ENCODE measurements at regions not wholly inside any gene's neighbourhood (a gene's known extent, or its start where the extent isn't known, plus 50 kb on each side); places are given as distances from the start of the nearest gene placed in this dataset.
"Not testable (repeated sequence)": the region's sequence is repeated elsewhere in the genome, so short reads cannot be mapped to it uniquely, and the experiment has no call there.

DNA sequence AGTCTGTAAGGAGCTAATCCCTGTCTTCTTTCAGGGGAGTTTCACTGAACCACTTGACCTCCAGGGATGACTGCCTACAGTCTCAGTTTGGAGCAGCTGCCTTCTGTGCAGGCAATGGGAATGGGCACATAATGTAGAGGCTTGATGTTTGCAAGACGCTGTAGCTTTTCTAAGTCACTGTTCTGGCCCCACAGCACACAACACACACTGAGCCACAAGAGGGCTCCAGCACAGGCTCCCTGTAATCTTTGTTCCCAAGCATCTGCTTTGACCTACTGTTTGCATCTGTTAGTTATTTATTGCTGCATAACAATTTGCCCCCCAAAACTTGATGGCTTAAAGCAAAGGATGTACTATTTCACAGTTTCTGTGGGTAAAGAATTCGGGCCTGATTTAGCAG is 419.0 kb upstream of the ASIC2 start:
- no peak for DNase-seq

DNA sequence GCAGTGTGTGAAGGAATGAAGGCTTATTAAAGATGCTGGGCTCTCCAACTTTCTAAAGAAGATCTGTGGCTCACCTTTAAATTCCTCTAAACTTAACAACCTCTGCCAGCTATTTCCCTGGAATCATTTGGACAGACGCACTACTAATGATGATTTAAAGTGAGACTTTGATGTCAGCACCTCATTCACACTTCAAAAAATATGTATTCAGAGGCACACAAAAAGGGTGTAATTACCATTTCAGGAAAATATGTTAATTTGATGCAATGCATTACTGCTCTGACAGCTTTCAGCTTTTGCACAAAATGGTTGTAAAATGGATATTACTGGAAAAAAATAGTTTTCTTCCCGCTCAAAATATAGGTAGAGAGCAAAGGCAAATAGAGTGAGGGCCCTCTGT is 423.9 kb upstream of the ASIC2 start:
- no peak for DNase-seq

DNA sequence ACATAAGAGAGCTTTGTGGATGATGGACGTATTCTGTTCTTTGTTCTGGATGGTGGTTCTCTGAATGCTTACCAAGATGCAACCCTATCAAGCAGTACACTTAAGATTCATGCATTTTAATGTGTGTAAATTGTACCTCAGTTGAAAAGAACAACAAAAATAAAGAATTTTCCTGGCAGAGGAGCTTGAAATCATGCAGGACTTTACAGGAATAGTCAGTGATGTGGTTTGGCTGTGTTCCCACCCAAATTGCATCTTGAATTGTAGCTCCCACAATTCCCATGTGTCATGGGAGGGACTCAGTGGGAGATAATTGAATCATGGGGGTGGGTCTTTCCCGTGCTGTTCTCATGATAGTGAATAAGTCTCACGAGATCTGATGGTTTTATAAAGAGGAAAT is 430.6 kb upstream of the ASIC2 start:
- not testable (repeated sequence) for DNase-seq

DNA sequence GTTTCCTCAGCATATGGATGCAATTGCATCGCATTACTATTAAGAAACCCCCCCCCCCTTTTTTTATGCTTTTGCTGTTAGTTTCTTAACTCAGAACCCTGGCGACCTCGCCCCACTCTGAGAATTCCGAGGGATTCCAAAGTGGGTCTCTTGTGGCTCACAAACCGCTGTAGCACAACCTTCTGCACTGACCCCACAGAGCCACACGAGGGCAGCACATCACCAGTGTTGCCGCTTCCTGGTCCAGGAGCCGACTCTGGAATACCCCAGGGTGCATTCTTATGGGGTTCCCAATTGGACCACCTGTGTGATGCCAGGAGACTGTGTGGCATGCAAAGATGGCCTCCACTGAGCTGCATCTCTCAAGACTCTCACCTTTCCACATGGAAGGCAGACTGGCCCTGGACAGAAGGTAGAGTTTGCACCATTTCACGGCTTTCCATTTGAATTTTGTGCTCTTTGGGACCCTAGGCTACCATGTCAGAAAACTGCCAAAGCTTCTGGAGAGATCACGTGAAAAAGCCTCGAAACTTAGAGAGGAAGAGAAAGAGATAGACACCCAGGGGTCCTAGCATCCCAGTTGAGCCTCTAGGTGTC is 432.7 kb upstream of the ASIC2 start:
- DNase-seq = peak; percentile 57

DNA sequence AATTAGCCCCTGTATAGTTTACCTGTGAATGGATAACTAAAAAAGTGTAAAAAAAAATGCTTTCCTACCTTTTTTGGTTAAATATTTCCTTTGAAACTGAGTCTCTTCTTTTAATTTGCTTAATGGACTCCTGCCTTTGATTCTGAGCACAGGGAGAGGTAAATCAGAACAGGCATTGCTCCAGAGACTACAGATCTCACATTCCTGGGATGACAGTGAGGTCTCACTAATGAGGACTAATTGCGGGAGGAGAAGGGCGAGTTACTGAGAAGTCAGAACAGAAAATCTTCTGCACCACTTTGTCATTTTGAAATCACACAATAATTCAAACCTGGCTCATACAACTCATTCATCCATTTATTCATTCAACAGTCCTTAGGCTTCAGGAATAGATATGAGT is 437.0 kb upstream of the ASIC2 start:
- no peak for DNase-seq

DNA sequence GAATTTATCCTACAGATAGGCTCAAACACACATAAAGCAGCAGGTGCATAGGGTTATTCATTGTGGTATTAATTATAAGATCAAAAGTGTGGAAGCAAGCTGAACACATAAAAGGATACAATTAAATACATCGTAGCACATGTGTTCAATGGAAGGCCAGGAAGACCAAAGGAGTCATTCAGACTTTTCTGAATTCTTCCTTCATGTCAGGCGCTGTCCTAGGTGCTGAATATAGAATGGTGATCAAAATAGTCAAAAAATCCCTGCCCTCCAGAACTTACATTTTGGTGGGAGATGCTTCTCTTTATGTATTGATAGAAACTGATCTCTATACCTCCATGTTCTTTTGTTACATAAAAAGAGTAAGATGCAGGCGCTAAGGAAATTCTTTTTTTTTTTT is 439.0 kb upstream of the ASIC2 start:
- DNase-seq = no peak

DNA sequence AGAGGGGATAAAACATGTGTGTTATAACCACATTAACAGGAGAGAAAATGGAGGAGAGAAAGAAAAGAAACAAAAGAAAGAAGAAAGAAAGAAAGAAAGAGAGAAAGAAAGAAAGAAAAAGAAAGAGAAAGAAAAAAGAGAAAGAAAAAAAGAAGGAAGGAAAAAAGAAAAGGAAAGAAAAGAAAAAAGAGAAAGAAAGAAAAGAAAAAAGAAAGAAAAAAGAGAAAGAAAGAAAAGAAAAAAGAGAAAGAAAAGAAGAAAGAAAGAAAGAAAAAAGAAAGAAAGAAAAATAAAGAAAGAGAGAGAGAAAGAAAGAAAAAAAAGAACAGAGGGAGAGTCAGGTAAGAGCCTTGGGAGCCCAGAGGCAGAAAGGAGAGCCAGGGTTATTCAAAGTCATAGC is 446.6 kb upstream of the ASIC2 start:
- no peak for DNase-seq

DNA sequence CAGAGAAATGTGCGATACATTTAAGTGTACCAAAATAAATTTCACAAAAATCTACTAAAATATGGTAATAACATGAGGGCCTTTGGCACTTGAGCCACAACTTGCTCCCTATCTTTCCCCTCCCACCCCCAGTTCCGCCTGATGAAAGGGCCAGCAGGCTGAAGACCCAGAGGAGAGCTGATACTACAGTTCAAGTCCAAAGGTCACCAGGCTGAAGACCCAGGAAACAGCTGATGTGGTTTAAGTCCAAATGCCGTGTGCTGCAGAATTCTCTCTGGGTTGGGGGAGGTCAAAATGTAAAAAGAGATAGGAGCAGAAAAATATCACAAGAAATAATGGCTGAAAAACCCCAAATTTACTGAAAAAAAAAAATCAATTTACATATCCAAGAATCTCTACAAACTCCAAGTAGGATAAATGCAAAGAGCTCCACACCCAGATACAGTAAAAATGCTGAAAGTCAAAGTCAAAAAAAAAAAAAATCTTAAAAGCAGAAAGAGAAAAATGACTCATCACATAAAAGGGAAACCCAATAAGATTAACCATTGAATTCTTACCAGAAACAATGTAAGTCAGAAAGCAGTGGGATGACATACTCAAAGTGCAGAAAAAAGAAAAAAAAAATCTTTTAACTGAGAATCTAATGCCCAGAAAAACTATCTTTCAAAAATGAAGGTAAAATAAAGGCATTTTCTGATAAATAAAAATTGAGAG is 452.1 kb upstream of the ASIC2 start:
- no peak for DNase-seq

DNA sequence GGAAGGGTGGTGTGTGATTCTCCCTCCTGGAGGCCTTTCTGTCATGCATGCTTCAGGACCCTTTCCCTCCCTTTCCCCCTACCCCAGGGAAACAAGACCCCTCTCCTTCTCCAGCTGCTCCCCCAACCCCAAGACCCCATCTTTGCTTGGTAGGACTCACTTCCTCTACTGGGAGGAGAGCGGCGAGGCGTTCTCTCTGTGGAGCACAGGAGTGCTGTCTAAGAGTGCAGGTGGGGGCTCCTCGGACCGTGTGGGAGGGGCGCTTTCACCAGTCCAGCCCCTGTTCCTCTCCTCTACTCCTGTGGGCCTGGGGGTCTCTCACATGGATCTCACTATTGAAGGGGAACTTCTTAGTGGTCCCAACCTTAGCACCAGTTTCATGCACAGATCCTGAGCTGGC is 456.1 kb upstream of the ASIC2 start:
- no peak for DNase-seq

DNA sequence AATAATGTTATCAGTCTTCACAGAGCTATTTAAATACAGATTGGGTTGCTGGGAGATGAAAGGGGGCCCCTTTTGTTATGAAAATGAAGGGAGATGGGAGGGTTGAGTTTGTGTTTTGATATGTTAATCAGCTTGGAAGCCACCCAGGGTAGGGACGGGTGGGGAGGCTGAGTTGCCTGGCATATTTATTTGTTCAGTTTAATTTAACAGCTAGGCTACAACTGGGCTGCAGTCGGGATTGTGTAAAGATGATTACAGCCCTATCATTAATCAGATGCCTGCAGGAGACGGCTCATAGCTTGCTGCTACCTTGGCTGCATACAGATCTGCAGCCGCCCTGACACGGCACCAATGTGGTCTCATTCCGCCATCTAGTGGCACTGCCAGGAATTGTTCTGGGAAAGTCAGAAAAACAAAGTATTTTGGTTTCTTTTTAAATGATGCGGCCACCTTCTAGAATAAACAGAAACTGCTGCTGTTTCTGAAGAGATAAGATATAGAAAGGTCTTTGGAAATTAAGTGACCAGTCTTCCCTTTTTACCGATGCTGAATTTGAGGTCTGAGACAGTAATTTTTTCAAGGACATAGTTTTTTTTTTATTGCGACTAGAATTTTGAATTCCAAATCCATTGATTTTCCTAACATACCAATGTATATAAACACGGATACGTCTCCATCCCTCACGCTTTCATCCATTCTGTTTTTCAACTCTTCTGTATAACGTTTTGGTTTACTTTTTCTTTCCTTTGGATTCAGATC is 458.0 kb upstream of the ASIC2 start:
- DNase-seq = peak; percentile 86

DNA sequence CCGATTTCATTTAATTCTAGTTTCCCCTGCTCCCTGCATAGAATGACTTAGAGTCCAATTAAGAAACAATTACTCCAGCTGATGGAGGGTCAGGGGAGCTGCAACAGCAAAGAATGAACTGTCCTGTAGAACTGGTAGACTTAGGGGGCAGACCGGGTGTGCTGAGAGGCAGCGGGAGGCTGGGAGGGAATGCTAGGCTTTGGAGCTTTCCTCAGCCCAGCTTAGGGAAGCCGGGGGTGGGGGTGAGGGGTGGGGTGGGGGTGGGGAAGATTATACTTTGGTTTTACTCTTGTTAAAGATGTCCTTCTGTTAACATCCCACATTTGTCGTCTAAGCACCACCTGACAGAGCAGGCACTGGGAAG is 458.6 kb upstream of the ASIC2 start:
- DNase-seq = no peak

DNA sequence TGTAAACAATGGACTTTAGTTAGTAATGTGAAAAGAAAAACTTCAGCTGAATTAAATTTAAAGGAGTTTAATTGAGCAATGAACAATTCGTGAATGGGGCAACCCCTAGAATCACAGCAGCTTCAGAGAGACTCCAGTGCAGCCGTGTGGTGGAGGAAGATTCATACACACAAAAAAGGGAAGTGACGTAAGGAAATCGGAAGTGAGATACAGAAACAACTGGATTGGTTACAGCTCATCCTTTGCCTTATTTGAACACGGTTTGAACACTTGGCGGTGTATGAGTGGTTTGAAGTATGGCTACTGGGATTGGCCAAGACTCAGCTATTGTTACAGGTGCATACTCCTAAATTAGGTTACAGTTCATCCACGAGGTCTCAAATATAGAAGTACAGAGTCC is 460.4 kb upstream of the ASIC2 start:
- no peak for DNase-seq

DNA sequence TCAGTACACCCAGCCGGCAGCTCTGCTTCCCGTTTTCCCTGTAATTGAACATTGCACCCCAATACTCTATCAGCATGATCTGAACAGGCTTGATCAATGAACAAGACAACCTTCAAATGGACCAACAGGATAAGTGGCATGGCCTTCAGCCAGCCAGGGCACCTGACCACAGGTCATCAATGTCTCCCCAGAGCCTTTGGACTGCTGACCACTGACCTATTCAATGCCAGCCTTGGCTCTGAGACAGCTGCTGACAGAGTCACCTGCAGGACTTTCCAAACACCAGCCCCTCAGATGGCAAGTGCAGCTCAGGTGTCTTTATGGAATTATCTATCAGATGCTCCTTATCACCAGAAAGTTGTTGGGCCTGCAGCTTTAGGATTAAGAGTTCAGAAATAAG is 462.9 kb upstream of the ASIC2 start:
- no peak for DNase-seq

DNA sequence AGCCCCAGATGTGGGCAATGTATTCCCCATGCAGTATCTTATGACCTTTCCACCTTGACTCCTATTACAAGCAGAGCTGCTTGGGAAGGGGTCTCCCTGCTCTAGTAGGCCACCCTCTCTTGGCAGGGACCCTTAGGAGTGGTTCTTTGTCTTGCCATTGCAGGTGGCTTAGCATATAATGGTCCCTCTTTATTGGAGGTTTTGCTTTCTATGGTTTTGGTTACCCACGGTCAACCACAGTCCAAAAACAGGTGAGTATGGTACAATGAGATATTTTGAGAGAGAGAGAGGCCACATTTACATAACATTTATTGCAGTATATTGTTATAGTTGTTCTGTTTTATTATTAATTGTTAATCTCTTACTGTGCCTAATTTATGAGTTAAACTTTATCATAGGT is 472.8 kb upstream of the ASIC2 start:
- DNase-seq = no peak

DNA sequence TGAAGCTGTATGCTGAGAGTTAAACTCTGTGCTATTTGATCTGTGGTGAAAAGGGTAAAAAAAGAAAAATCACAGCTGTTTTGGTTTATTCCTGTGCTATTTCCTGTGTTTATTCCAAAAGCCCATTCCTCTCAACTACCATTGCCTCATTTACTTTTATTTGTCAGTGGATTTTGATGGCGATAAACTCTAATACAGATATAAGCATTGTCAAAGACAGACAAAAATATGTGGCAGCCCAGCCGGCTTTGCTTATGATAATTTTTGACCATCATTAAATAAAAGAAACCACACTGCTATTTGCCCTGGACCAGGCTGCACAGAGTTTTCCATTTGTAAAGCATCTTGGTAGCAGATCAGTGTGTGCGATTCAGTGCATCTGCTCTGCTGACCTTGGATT is 473.6 kb upstream of the ASIC2 start:
- no peak for DNase-seq

DNA sequence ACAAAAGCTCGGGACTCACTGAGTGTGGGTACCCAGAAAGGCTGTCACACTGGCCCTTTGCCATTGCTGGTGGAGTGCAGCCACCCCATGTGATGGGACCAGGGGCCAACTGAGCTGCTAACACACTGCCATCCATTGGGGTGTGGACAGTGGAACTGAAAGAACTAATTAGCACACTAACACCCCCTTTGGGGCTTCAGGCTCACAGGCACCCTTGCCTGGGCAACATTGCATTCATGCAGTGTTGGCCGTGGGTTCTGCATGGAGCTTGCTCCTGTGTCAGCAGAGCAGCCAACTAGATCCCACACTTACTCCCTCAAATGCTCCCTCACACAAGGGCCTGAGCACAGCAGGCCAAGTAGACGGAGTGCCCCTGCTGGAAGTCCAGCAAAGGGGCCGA is 476.0 kb upstream of the ASIC2 start:
- no peak for DNase-seq

DNA sequence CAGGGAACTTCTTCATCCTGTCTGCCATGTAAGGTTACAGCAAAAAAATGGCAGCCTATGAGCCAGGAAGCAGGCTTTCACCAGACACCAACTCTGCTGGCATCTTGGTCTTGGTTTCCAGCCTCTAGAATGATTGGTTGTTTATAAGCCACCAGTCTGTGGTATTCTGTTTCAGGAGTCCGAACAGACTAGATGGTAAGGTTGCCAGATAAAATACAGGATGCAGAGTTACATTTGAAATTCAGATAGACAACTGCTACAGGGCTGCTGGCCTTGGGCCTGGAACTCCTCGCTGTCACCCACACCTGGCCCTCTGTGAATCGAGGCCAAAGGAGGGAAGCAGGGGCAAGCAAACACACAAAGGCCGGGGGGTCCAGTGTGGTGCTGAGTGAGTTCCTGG is 478.8 kb upstream of the CCL2 start:
- DNase-seq = no peak

DNA sequence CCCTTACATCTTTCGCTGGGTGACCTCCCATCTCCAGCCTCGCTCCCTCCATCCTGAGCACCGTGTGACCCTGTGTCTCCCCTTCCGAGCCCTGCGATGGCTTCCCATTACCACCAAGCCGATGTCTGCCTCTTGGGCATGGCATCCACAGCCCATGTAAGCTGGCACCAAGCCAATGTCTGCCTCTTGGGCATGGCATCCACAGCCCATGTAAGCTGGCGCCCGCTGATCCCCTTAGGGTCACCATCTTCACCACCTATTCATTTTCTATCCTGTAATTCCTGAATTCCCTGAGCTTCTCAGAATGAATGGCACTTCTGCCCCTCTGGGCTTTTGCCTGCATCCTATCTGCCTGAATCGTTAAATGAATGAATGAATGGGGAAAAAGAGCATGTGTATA is 478.2 kb upstream of the CCL2 start:
- DNase-seq = no peak

DNA sequence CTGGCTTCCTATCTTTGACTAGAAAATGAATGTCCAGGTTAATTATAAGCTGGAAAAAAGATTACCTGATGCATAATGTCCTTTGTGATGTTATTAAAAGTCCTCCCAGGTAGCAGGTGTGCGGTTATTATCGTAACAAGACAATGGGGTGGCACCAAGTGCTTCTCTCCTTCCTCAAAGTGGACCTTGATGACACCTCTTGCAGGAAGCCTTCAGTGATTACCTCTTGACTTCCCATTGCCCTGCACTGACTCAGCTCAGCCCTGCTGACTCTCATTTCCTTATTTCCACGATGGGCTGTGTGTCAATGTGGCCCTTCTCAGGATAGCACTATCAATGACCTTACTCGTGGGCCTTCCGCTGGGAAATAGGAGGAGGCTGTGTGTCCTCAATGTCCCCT is 477.4 kb upstream of the CCL2 start:
- no peak for DNase-seq

DNA sequence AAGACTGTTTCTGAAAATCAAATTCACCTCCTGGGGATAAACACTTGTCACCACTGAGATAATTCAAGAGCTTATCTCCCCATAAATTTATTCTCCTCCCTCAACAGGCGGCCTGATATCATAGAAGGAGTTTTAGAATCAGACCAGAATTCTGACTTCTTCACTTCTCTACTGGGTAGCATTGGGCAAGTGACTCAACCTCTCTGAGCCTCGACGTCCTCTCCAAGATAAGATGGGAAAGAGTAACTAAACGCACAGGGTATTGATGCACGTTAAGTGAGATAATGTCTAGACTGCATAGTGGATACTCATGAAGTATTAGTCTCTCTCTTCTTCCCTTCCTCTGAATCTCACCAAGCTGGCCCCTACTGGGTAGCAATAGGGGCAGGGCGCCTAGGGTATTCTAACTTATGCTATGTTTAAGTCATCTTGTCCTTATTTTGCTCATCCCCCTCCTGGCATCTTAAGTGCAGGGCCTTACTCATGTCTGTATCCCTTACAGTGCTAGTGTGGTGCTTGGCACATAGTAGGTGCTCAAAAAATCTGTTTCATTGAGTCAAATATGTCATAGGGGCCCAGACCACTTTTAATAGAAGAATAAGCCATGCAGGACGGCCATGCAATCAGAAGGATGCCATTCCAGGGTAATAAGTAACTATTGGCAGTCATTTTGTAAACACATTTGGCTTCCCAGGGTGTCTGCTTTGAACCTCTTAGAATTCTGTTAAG is 476.4 kb upstream of the CCL2 start:
- no peak for DNase-seq

DNA sequence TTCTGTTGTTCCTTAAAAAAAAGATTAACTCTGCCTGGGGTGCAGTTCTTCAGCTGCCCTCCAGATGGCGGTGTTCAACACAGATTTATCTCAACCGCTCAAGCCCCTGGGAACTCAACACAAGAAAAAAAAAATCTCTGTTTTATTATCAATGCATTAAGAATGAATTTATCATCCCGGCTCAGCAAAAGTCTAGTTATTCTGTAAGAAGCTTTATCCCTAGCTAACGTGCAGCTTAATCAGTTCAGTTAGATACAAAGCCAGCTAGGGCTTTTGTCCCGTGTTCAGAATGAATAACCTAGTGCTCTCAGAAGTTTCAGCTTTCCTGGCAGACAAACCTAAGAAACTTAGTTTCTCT is 475.9 kb upstream of the CCL2 start:
- peak; percentile 52 for DNase-seq

DNA sequence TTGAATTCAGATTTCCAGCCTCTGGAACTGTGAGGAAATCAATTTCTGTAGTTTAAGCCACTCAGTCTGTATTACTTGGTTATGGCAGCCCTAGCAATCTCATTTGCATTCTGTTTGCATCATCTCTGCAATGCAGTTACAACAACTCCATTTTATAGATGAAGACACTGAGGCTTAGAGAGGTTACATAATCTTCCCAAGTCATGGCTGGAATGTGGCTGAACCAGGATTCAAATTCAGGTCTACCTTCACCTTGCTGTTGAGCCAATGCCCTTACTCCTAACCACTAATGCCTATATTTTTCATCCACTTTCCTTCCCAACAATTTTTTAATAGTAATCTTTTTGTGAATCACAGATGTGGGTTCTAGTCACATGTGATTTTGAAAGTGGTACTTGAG is 469.8 kb upstream of the CCL2 start:
- DNase-seq = no peak

DNA sequence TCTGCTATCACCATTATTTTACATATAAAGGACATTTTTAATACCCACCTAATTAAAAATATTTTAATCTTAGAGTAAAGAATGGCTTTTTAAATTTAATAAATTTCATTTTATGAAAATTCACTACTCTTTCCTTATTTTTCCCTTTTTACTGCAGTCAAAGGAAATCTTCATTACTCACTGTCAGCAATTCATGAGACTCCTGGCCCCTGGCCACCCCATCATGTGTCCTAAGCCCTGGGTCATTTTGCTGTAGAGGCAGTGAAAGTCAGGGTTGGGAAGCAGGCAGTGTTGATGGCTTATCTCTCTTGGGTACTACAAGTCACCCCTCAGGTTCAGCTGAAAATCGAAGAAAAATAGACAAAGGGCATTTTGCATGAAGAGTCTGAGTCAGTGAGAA is 468.6 kb upstream of the CCL2 start:
- no peak for DNase-seq

DNA sequence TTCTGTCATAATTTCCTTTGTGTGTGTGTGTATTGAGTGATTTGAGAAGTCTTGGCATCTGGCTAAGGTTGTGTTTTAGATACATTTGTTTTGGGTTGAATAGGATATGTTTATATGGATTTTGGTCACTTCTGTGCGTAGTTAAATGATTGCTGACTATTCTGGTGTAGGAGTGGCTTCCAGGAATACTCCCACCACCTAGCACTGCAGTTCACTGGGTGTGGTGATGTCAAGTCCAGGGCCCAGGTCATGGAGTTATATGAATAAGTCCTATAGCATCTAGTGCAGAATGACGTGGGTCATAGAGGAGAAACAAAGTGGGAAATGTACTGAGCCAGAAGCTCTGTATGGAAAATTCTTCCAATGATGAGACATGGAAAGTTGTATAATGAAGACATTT is 465.4 kb upstream of the CCL2 start:
- no peak for DNase-seq
